T-helper 17 cell (primary cell): ENCODE measurements at regions not wholly inside any gene's neighbourhood (a gene's known extent, or its start where the extent isn't known, plus 50 kb on each side); places are given as distances from the start of the nearest gene placed in this dataset.
"Not testable (repeated sequence)": the region's sequence is repeated elsewhere in the genome, so short reads cannot be mapped to it uniquely, and the experiment has no call there.

Experiments
- ATAC-seq: fragments of 150-1000 bp; cut with Tn5 transposase; 2 replicates; pipeline ENCODE4 v1.10.0; 2021; ENCODE audit warnings: mild to moderate bottlenecking, moderate library complexity
- DNase-seq, 3 donors: peaks; one replicate each; pipeline versions ENCODE4 v3.0.0 to v3.0.0-alpha.2; 2020 to 2021
- H3K9me3 ChIP-seq: one replicate; pipeline ENCODE4 v1.7.0; 2013; ENCODE audit warnings: low read length, mild to moderate bottlenecking; ENCODE audit not compliant: control insufficient read depth, poor library complexity, severe bottlenecking
- H3K27ac Mint-ChIP-seq: one replicate; pipeline ENCODE4 v1.8.0; 2022; ENCODE audit warnings: mild to moderate bottlenecking, moderate library complexity, mixed read lengths
- H3K27me3 Mint-ChIP-seq: one replicate; pipeline ENCODE4 v1.8.0; 2022; ENCODE audit warnings: mixed read lengths
- H3K36me3 Mint-ChIP-seq: one replicate; pipeline ENCODE4 v1.8.0; 2022; ENCODE audit warnings: low read depth, mixed read lengths
- H3K4me1 Mint-ChIP-seq: one replicate; pipeline ENCODE4 v1.8.0; 2022; ENCODE audit warnings: mild to moderate bottlenecking, mixed read lengths
- H3K4me3 Mint-ChIP-seq: one replicate; pipeline ENCODE4 v1.8.0; 2022; ENCODE audit warnings: mild to moderate bottlenecking, moderate library complexity, mixed read lengths

DNA sequence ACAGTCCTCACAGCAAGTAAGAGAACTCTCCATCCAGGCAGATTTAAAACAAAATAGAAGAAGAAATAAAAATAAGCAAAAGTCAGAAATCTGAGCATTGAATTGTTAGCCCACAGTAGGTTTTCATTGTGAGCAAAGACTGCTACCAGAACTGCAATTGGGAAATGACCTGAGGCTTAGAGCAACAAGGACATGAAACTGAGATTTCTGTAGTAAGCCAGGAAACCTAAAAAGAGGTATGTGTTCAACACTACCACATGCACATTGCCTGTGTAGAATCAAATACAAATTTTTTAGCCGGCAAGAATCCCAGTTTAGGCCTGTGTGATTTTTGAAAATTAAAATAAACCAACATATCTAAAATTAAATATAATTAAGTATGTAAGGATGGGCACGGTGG is 928.4 kb upstream of the WWC1 start:
- H3K4me1 Mint-ChIP-seq = no peaks in the 10 kb centered on the region

GRCh38 chr5:167375125-167375524 is 916.3 kb upstream of the WWC1 start:
- Mint-ChIP-seq H3K27me3 (no peaks in the 10 kb centered on the region), H3K27ac (no peak overlapping the region), H3K4me1 (no peaks in the 10 kb centered on the region), H3K36me3 (no peaks in the 10 kb centered on the region), H3K4me3 (no peak overlapping the region)
- ATAC-seq (no peak), DNase-seq (no peak)
- no peaks in the 10 kb centered on the region for H3K9me3 ChIP-seq

More for the DNA sequence above, 928.4 kb upstream of the WWC1 start:
- H3K27ac Mint-ChIP-seq = no peak overlapping the region
- DNase-seq (no peak), ATAC-seq (no peak)
- no peak overlapping the region for H3K4me3 Mint-ChIP-seq
- no peaks in the 10 kb centered on the region for H3K27me3 Mint-ChIP-seq
- no peaks in the 10 kb centered on the region for H3K9me3 ChIP-seq
- no peaks in the 10 kb centered on the region for H3K36me3 Mint-ChIP-seq

DNA sequence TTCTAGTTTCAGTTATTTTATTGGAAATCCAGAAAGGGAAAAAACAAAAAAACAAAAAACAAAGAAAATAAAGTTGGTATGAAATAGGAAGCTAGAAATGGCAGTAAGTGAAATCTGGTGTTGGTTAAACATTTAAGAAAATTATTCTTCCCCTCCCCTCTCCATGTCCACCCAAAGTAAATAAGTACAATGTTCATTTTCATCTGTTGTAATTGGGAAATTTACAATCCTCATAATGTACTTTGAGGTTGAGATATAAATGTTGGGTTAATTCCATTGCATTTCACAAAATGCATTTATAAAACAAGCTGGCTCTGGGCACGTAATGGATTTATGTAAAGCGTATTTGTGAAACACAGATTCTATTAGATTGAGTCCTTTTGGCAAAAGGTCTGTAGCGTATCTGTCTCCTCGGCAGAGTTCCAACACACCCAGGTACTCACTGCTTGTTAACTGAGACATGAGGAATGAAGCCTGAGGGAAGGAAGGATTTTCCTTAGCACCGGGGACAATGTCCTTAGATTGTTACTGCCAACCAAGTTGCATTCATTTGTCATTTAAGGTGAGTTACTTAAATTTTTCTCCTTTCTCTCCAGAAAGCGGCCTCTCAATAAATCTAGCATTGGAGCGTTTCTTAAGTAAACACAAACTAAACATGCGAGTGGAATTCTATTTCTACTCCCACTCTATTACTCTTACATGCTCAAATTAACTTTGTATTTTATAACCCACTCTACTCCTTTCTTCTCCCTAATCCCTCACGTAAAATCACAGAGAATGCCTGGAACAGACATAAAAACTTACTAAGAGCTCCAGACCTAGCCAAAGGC is 912.3 kb upstream of the WWC1 start:
- H3K36me3 Mint-ChIP-seq = no peaks in the 10 kb centered on the region
- H3K27ac Mint-ChIP-seq = no peak overlapping the region
- no peak overlapping the region for H3K4me3 Mint-ChIP-seq
- no peaks in the 10 kb centered on the region for H3K9me3 ChIP-seq
- DNase-seq (no peak), ATAC-seq (no peak)
- no peaks in the 10 kb centered on the region for H3K4me1 Mint-ChIP-seq
- no peaks in the 10 kb centered on the region for H3K27me3 Mint-ChIP-seq

- no peaks in the 10 kb centered on the region for H3K9me3 ChIP-seq
- no peak for DNase-seq
- no peaks in the 10 kb centered on the region for H3K4me1 Mint-ChIP-seq
- H3K27ac Mint-ChIP-seq = no peak overlapping the region
- H3K36me3 Mint-ChIP-seq = no peaks in the 10 kb centered on the region
- no peak for ATAC-seq
- no peaks in the 10 kb centered on the region for H3K27me3 Mint-ChIP-seq
- H3K4me3 Mint-ChIP-seq = no peak overlapping the region
These were observed 910.0 kb upstream of the WWC1 start for GRCh38 chr5:167381457-167381856.

- H3K36me3 Mint-ChIP-seq = no peaks in the 10 kb centered on the region
- H3K4me3 Mint-ChIP-seq = no peak overlapping the region
- H3K27me3 Mint-ChIP-seq = no peaks in the 10 kb centered on the region
- ATAC-seq (no peak), DNase-seq (no peak)
- H3K4me1 Mint-ChIP-seq = no peaks in the 10 kb centered on the region
- no peaks in the 10 kb centered on the region for H3K9me3 ChIP-seq
- H3K27ac Mint-ChIP-seq = no peak overlapping the region
These were observed 901.9 kb upstream of the WWC1 start for GRCh38 chr5:167389537-167389936.

- not testable (repeated sequence) for H3K27ac Mint-ChIP-seq, ATAC-seq, H3K27me3 Mint-ChIP-seq, H3K9me3 ChIP-seq, H3K4me3 Mint-ChIP-seq, H3K4me1 Mint-ChIP-seq, H3K36me3 Mint-ChIP-seq, DNase-seq
These were observed 900.2 kb upstream of the WWC1 start for GRCh38 chr5:167391286-167391685.

DNA sequence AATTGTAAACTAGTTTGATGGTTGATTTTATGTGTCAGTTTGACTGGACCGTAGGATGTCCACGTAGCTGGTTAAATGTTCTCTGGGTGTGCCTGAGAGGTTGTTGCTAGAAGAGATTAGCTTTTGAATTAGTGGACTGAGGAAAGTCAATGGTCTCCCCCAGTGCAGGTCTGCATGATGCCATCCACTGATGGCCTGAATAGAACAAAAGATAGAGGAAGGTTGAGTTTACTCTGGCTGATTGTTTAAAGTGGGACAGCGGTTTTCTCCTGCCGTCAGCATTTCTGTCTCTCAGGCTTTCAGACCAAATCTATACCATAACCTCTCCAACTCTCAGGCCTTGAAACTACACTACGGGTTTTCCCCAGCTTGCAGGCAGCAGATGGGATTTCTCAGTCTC is 899.2 kb upstream of the WWC1 start:
- DNase-seq = no peak
- ATAC-seq = no peak
- Mint-ChIP-seq H3K4me3 (no peak overlapping the region), H3K36me3 (no peaks in the 10 kb centered on the region), H3K4me1 (no peaks in the 10 kb centered on the region), H3K27me3 (no peaks in the 10 kb centered on the region), H3K27ac (no peak overlapping the region)
- H3K9me3 ChIP-seq = no peaks in the 10 kb centered on the region

GRCh38 chr5:167393358-167393757 is 898.1 kb upstream of the WWC1 start:
- Mint-ChIP-seq H3K27me3 (no peaks in the 10 kb centered on the region), H3K36me3 (no peaks in the 10 kb centered on the region), H3K27ac (no peak overlapping the region), H3K4me3 (no peak overlapping the region), H3K4me1 (no peaks in the 10 kb centered on the region)
- no peak for DNase-seq
- ATAC-seq = no peak
- H3K9me3 ChIP-seq = no peaks in the 10 kb centered on the region

DNA sequence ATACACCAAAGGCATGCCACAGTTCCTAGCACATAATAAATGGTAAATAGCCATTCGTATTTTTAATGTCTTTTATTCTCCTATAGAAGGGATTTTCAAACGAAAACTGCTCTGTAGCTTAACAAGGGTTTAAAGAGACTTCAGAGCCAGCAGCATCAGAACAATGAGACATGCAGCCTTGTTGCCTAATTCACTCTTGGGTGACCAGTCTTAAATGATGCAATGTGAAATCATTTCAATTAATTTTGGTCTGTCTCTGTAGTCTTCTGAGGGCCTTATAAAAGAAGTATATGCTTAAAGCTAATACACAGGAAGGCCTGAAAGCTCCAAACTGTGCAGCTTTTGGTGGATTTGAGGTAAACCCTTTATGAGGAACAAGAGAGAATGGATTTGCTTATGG is 888.8 kb upstream of the WWC1 start:
- Mint-ChIP-seq H3K4me1 (no peaks in the 10 kb centered on the region), H3K36me3 (no peaks in the 10 kb centered on the region), H3K27ac (no peak overlapping the region), H3K4me3 (no peak overlapping the region), H3K27me3 (no peaks in the 10 kb centered on the region)
- no peak for DNase-seq
- no peak for ATAC-seq
- no peaks in the 10 kb centered on the region for H3K9me3 ChIP-seq

DNA sequence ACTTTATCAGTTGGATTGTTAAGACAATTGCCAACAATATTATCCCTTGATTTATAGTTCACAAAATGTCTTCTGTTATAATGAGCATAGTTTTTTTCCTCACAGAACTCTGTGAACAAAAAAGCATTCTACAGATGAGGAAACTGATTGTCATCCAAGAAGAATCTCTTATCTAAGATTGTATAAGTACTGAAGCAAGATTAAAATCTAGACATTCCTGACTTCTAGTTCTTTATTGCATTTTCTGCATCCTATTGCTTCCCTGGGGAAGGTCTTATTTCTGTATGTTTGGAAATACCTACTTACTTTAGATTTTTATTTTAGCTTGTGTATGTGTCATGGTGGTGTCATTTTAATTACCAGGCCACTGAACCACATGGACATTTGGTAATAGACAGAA is 884.9 kb upstream of the WWC1 start:
- ATAC-seq = no peak
- Mint-ChIP-seq H3K27me3 (no peaks in the 10 kb centered on the region), H3K4me1 (no peaks in the 10 kb centered on the region), H3K36me3 (no peaks in the 10 kb centered on the region), H3K4me3 (no peak overlapping the region), H3K27ac (no peak overlapping the region)
- no peaks in the 10 kb centered on the region for H3K9me3 ChIP-seq
- no peak for DNase-seq

- no peak for ATAC-seq
- H3K4me1 Mint-ChIP-seq = no peaks in the 10 kb centered on the region
- H3K9me3 ChIP-seq = no peaks in the 10 kb centered on the region
- no peak for DNase-seq
- no peak overlapping the region for H3K4me3 Mint-ChIP-seq
- no peak overlapping the region for H3K27ac Mint-ChIP-seq
- no peaks in the 10 kb centered on the region for H3K36me3 Mint-ChIP-seq
- no peaks in the 10 kb centered on the region for H3K27me3 Mint-ChIP-seq
These were observed 878.9 kb upstream of the WWC1 start for GRCh38 chr5:167412556-167412955.

DNA sequence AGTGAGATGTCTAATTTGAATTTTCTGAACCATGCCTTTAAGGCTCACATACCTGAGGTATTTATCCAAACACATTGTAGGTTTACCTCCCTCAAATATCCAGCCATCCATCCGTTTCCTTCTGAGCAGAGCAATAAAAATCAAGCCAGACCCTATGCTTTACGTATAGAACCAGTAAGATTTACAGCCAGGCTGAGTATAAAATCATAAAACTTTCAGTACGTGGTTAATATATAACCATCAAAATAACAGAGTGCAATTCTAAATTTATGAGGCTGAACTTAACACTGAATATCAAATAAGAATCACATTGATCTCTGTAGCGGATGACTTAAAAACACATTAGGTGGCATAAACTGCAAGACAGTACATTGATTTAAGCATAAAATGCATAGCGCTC is 877.9 kb upstream of the WWC1 start:
- no peaks in the 10 kb centered on the region for H3K4me1 Mint-ChIP-seq
- no peaks in the 10 kb centered on the region for H3K27me3 Mint-ChIP-seq
- no peaks in the 10 kb centered on the region for H3K9me3 ChIP-seq
- no peaks in the 10 kb centered on the region for H3K36me3 Mint-ChIP-seq
- no peak for ATAC-seq
- no peak overlapping the region for H3K27ac Mint-ChIP-seq
- no peak overlapping the region for H3K4me3 Mint-ChIP-seq
- DNase-seq = no peak

GRCh38 chr5:167414611-167415010 is 876.8 kb upstream of the WWC1 start:
- Mint-ChIP-seq H3K27me3 (no peaks in the 10 kb centered on the region), H3K27ac (no peak overlapping the region), H3K4me1 (no peaks in the 10 kb centered on the region), H3K4me3 (no peak overlapping the region), H3K36me3 (no peaks in the 10 kb centered on the region)
- ATAC-seq = no peak
- DNase-seq = no peak
- no peaks in the 10 kb centered on the region for H3K9me3 ChIP-seq
